WERI-Rb-1 (cell line): ENCODE measurements at regions not wholly inside any gene's neighbourhood (a gene's known extent, or its start where the extent isn't known, plus 50 kb on each side); places are given as distances from the start of the nearest gene placed in this dataset.

ENCODE experiments used
- DNase-seq: peaks from one replicate; pipeline ENCODE4 v3.0.0-alpha.2; 2020
- H3K27ac ChIP-seq: fragments of 250-450 bp; sonication (Bioruptor Pico); 2 replicates; pipeline ENCODE4 v1.5.1; 2020; ENCODE audit warnings: mild to moderate bottlenecking, moderate library complexity
- H3K27me3 ChIP-seq: fragments of 250-450 bp; sonication (Bioruptor Pico); 2 replicates; pipeline ENCODE4 v1.5.1; 2021; ENCODE audit warnings: mild to moderate bottlenecking, low read depth, moderate library complexity; ENCODE audit not compliant: insufficient read depth, severe bottlenecking
- H3K36me3 ChIP-seq: fragments of 250-450 bp; sonication (Bioruptor Pico); 2 replicates; pipeline ENCODE4 v1.5.1; 2020; ENCODE audit warnings: mild to moderate bottlenecking, moderate library complexity
- H3K4me3 ChIP-seq: 2 replicates; pipeline ENCODE4 v1.5.1; 2011; ENCODE audit warnings: low read depth, mild to moderate bottlenecking, control low read depth, low read length
- H3K9me3 ChIP-seq: fragments of 250-450 bp; sonication (Bioruptor Pico); 2 replicates; pipeline ENCODE4 v1.5.1; 2021; ENCODE audit warnings: mild to moderate bottlenecking, moderate library complexity; ENCODE audit not compliant: severe bottlenecking
- TF ChIP-seq, protein P1 (sequence below): IDR thresholded peaks from 2 replicates; pipeline ENCODE4 v1.5.1; 2011; ENCODE audit warnings: low read depth, mild to moderate bottlenecking, control low read depth, inconsistent platforms, low read length

GRCh38 chr18:22767653-22768052, 165.5 kb upstream of the RBBP8 start:
- DNase-seq = no peak
- no peaks in the 10 kb centered on the region for H3K9me3 ChIP-seq
- H3K27ac ChIP-seq = no peak overlapping the region
- H3K36me3 ChIP-seq = no peaks in the 10 kb centered on the region
- no peaks in the 10 kb centered on the region for H3K27me3 ChIP-seq
- H3K4me3 ChIP-seq = no peak overlapping the region
- TF ChIP-seq, protein P1, sequence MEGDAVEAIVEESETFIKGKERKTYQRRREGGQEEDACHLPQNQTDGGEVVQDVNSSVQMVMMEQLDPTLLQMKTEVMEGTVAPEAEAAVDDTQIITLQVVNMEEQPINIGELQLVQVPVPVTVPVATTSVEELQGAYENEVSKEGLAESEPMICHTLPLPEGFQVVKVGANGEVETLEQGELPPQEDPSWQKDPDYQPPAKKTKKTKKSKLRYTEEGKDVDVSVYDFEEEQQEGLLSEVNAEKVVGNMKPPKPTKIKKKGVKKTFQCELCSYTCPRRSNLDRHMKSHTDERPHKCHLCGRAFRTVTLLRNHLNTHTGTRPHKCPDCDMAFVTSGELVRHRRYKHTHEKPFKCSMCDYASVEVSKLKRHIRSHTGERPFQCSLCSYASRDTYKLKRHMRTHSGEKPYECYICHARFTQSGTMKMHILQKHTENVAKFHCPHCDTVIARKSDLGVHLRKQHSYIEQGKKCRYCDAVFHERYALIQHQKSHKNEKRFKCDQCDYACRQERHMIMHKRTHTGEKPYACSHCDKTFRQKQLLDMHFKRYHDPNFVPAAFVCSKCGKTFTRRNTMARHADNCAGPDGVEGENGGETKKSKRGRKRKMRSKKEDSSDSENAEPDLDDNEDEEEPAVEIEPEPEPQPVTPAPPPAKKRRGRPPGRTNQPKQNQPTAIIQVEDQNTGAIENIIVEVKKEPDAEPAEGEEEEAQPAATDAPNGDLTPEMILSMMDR = no peak

GRCh38 chr18:22773944-22774343, 159.2 kb upstream of the RBBP8 start:
- TF ChIP-seq, protein P1 = no peak
- H3K4me3 ChIP-seq = no peak overlapping the region
- H3K9me3 ChIP-seq = no peaks in the 10 kb centered on the region
- no peaks in the 10 kb centered on the region for H3K27me3 ChIP-seq
- no peaks in the 10 kb centered on the region for H3K36me3 ChIP-seq
- no peak overlapping the region for H3K27ac ChIP-seq
- no peak for DNase-seq

GRCh38 chr18:22778996-22779395, 154.1 kb upstream of the RBBP8 start:
- Histone ChIP-seq H3K27ac (no peak overlapping the region), H3K27me3 (no peaks in the 10 kb centered on the region), H3K36me3 (no peaks in the 10 kb centered on the region), H3K9me3 (no peaks in the 10 kb centered on the region), H3K4me3 (no peak overlapping the region)
- TF ChIP-seq, protein P1 = no peak
- DNase-seq = no peak

DNA sequence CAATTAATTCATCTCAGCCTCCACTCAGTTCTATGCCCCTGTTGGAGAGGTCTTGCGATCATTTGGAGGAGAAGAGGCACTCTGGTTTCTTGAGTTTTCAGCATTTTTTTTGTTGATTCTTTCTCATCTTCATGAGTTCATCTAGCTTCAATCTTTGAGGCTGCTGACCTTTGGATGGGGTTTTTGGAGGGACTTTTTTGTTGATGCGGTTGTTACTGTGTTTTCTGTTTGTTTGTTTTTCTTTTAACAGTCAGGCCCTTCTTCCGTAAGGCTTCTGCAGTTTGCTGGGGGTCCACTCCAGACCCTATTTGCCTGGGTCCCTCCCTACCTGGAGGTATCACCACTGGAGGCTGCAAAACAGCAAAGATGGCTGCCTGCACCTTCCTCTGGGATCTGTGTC, 149.9 kb upstream of the RBBP8 start:
- DNase-seq = no peak
- no peaks in the 10 kb centered on the region for H3K27me3 ChIP-seq
- no peaks in the 10 kb centered on the region for H3K9me3 ChIP-seq
- no peaks in the 10 kb centered on the region for H3K36me3 ChIP-seq
- no peak overlapping the region for H3K27ac ChIP-seq
- no peak overlapping the region for H3K4me3 ChIP-seq
- TF ChIP-seq, protein P1 = no peak

DNA sequence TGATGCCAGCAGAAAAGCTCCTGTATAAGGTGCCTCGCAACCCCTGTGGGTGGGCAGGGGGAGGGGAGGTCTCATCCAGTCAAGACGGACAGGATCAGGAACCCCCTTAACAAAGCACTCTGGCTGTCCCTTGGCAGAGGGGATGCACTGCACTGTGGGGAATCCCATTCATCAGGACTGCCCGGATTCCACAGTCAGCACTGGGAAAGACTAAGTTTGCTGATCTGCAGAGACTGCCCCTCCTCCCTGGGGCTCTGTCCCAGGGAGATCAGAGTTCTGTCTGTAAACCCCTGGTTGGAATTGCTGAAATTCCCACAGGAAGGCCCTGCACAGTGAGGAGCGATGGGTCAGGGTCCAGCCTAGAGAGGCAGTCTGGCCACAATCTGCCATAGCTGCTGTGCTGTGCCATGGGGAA, 149.5 kb upstream of the RBBP8 start:
- Histone ChIP-seq H3K27ac (no peak overlapping the region), H3K4me3 (no peak overlapping the region), H3K27me3 (no peaks in the 10 kb centered on the region), H3K36me3 (no peaks in the 10 kb centered on the region), H3K9me3 (no peaks in the 10 kb centered on the region)
- TF ChIP-seq, protein P1 = no peak
- DNase-seq = no peak

DNA sequence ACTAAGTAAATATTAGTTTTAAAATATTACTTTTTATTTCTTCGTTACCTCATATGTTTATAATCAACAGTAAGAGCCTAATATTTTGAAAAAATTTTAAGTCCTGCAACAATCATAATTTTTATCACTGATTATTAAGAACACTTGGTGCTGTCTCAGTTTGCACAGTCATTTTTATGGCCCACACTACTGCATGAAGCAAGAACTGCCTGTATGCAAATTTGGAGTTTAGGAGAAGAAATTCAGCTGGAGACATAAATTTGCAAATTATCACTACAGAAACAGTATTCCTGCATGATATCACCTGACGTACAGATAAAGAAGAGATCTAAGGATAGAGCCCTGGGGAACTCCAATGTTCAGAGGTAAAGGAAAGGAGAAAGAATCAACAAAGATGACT, 144.1 kb upstream of the RBBP8 start:
- H3K36me3 ChIP-seq = no peaks in the 10 kb centered on the region
- no peak overlapping the region for H3K4me3 ChIP-seq
- no peaks in the 10 kb centered on the region for H3K9me3 ChIP-seq
- DNase-seq = no peak
- no peaks in the 10 kb centered on the region for H3K27me3 ChIP-seq
- H3K27ac ChIP-seq = no peak overlapping the region
- TF ChIP-seq, protein P1 = no peak
